ENCODE measurements at regions not wholly inside any gene's neighbourhood (a gene's known extent, or its start where the extent isn't known, plus 50 kb on each side); places are given as distances from the start of the nearest gene placed in this dataset.
A peak's percentile ranks its signal among the peaks of the same experiment; 100 is the strongest.

DNA sequence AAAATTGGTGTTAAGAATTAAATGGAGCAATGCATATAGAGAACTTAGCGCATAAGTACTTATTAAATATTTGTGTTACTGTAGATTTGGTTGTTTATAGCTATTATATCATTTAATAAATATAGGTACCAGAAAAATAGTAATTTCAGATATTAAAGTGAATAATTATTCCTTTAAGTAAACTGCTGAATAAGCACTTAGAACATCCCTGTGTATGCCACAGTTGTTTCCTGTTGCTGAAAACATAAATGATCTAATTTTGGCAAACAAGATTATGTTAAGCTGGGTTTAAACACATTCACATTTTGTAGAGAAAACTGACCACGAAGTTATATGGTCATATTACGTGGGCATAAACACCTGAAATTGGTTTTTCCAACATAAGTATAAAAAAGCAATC, 388.0 kb upstream of the ZNF804A start (continued):
- TF ChIP-seq ZBTB49 (CRISPR knock-in tag; IDR thresholded peaks at IDR 0.05; ENCODE audit: borderline replicate concordance) (no peak), SETDB1 (IDR thresholded peaks at IDR 0.05; ENCODE audit: low read length) (no peak), MAFG (tag; conservative IDR thresholded peaks at IDR 0.05) (peak; percentile 66; the same call in 1 of the 2 replicates), CBX8 (IDR thresholded peaks at IDR 0.05; ENCODE audit: borderline replicate concordance, extremely low read depth, low read depth, low read length, poor library complexity, severe bottlenecking) (no peak), CHD2 (IDR thresholded peaks at IDR 0.05; ENCODE audit: low read depth, low read length) (no peak), HDAC3 (IDR thresholded peaks at IDR 0.05; ENCODE audit: borderline replicate concordance, partially characterized antibody) (no peak), ELK1 (CRISPR knock-in tag; IDR thresholded peaks at IDR 0.05) (no peak), HDAC1 (IDR thresholded peaks at IDR 0.05) (no peak)
- TF ChIP-seq, protein P1, sequence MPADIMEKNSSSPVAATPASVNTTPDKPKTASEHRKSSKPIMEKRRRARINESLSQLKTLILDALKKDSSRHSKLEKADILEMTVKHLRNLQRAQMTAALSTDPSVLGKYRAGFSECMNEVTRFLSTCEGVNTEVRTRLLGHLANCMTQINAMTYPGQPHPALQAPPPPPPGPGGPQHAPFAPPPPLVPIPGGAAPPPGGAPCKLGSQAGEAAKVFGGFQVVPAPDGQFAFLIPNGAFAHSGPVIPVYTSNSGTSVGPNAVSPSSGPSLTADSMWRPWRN (IDR thresholded peaks at IDR 0.05; ENCODE audit: low read depth) = no peak
- TF ChIP-seq, protein P2, sequence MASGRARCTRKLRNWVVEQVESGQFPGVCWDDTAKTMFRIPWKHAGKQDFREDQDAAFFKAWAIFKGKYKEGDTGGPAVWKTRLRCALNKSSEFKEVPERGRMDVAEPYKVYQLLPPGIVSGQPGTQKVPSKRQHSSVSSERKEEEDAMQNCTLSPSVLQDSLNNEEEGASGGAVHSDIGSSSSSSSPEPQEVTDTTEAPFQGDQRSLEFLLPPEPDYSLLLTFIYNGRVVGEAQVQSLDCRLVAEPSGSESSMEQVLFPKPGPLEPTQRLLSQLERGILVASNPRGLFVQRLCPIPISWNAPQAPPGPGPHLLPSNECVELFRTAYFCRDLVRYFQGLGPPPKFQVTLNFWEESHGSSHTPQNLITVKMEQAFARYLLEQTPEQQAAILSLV (tag; IDR thresholded peaks at IDR 0.05) = no peak
- TF ChIP-seq, protein P3, sequence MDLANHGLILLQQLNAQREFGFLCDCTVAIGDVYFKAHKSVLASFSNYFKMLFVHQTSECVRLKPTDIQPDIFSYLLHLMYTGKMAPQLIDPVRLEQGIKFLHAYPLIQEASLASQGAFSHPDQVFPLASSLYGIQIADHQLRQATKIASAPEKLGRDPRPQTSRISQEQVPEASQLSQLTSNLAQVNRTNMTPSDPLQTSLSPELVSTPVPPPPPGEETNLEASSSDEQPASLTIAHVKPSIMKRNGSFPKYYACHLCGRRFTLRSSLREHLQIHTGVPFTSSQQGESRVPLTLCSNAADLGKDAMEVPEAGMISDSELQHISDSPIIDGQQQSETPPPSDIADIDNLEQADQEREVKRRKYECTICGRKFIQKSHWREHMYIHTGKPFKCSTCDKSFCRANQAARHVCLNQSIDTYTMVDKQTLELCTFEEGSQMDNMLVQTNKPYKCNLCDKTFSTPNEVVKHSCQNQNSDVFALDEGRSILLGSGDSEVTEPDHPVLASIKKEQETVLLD (IDR thresholded peaks at IDR 0.05) = no peak
- TF ChIP-seq, protein P4, sequence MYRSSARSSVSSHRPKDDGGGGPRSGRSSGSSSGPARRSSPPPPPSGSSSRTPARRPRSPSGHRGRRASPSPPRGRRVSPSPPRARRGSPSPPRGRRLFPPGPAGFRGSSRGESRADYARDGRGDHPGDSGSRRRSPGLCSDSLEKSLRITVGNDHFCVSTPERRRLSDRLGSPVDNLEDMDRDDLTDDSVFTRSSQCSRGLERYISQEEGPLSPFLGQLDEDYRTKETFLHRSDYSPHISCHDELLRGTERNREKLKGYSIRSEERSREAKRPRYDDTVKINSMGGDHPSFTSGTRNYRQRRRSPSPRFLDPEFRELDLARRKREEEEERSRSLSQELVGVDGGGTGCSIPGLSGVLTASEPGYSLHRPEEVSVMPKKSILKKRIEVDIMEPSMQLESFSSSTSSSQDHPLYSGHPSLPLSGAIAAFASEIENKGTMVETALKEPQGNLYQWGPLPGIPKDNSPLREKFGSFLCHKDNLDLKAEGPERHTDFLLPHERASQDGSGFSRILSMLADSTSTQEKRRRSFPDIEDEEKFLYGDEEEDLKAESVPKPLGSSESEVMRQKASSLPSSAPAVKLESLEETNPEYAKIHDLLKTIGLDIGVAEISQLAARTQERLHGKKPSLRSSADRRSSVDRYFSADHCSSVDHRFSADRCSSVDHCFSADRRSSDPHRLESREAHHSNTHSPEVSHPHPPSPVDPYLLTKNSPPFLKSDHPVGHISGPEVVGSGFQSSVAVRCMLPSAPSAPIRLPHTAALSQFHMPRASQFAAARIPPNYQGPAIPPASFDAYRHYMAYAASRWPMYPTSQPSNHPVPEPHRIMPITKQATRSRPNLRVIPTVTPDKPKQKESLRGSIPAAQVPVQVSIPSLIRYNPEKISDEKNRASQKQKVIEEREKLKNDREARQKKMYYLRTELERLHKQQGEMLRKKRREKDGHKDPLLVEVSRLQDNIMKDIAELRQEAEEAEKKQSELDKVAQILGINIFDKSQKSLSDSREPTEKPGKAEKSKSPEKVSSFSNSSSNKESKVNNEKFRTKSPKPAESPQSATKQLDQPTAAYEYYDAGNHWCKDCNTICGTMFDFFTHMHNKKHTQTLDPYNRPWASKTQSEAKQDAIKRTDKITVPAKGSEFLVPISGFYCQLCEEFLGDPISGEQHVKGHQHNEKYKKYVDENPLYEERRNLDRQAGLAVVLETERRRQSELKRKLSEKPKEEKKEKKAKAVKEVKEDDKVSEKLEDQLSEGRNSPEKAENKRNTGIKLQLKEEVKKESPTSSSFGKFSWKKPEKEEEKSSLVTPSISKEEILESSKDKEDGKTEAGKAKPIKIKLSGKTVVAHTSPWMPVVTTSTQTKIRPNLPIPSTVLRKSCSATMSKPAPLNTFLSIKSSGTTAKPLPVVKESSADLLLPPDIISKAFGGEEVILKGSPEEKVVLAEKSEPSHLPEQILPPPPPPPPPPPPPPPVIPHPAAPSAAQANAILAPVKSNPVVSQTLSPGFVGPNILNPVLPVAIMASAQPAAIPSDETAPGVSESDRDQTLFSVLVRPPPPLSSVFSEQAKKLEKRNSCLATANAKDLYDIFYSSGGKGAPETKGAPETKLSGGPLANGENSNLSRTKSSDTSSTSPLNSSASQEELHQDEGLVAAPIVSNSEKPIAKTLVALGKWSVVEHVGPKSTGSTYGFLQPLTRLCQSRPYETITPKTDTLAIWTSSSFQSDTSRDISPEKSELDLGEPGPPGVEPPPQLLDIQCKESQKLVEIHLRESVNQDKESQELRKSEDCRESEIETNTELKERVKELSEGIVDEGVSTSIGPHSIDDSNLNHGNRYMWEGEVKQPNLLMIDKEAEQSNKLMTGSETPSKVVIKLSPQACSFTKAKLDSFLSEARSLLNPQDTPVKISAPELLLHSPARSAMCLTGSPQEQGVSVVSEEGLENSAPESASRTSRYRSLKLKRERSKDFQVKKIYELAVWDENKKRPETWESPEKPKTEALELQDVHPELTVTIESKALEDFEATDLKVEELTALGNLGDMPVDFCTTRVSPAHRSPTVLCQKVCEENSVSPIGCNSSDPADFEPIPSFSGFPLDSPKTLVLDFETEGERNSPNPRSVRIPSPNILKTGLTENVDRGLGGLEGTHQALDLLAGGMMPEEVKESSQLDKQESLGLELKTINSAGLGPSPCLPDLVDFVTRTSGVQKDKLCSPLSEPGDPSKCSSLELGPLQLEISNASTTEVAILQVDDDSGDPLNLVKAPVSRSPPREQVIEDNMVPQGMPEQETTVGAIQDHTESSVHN (IDR thresholded peaks at IDR 0.05; ENCODE audit: borderline replicate concordance in 1 of 2, low read depth in 1 of 2) = no peak
